ENCODE measurements at regions not wholly inside any gene's neighbourhood (a gene's known extent, or its start where the extent isn't known, plus 50 kb on each side); places are given as distances from the start of the nearest gene placed in this dataset.

- Histone ChIP-seq H3K27me3 (replicated peaks in 1 of 4; ENCODE audit: control insufficient read depth in 3 of 4, extremely low read depth in 1 of 4, insufficient read depth in 3 of 4, low read length in 3 of 4) (no peaks in the 10 kb centered on the region), H3K4me2 (ENCODE audit: insufficient read depth in 1 of 2, low read depth in 2 of 2, low read length in 2 of 2) (no peak overlapping the region), H4K5ac (ENCODE audit: insufficient read length, low read depth, low read length) (no peak overlapping the region), H2AFZ (ENCODE audit: low read length) (no peak overlapping the region), H3K18ac (ENCODE audit: extremely low read depth, low read length) (no peak overlapping the region), H3K14ac (ENCODE audit: insufficient read length) (no peak overlapping the region), H2BK15ac (ENCODE audit: low read length) (no peak overlapping the region), H2BK20ac (ENCODE audit: low read length) (no peak overlapping the region), H2AK5ac (ENCODE audit: low read depth, low read length) (no peak overlapping the region), H4K91ac (replicated peaks; ENCODE audit: insufficient read length, low read length) (no peak overlapping the region), H3K79me1 (ENCODE audit: low read depth, low read length) (no peaks in the 10 kb centered on the region), H2BK120ac (replicated peaks; ENCODE audit: low read depth, low read length) (no peak overlapping the region), H3K23me2 (ENCODE audit: low read depth, low read length) (no peaks in the 10 kb centered on the region), H3K27ac (ENCODE audit: low read depth, low read length) (no peak overlapping the region), H4K20me1 (replicated peaks in 1 of 2; ENCODE audit: control insufficient read depth in 1 of 2, insufficient read depth in 2 of 2, low read length in 2 of 2) (no peaks in the 10 kb centered on the region), H3K23ac (ENCODE audit: insufficient read length) (no peak overlapping the region), H3K9ac (replicated peaks in 1 of 4; ENCODE audit: extremely low read depth in 1 of 4, low read depth in 3 of 4, low read length in 3 of 4) (no peak overlapping the region), H3K36me3 (ENCODE audit: control insufficient read depth in 2 of 4, insufficient read depth in 4 of 4, low read length in 3 of 4) (no peaks in the 10 kb centered on the region), H3K4ac (replicated peaks; ENCODE audit: insufficient read length, low read depth, low read length) (no peak overlapping the region), H3K4me3 (ENCODE audit: extremely low read depth in 1 of 4, insufficient read depth in 2 of 4, low read depth in 3 of 4, low read length in 4 of 4) (no peak overlapping the region), H3K79me2 (ENCODE audit: control insufficient read depth in 1 of 2, insufficient read depth in 2 of 2, low read length in 2 of 2) (no peaks in the 10 kb centered on the region), H3K56ac (replicated peaks; ENCODE audit: insufficient read length, low read depth, low read length) (no peak overlapping the region), H4K8ac (ENCODE audit: extremely low read depth, insufficient read depth, low read length) (no peak overlapping the region), H3K4me1 (replicated peaks in 1 of 4; ENCODE audit: control insufficient read depth in 3 of 4, insufficient read depth in 4 of 4, low read length in 3 of 4) (no peaks in the 10 kb centered on the region), H3K9me3 (ENCODE audit: insufficient read depth in 2 of 2, low read depth in 1 of 2, low read length in 1 of 2) (no peaks in the 10 kb centered on the region), H2BK5ac (ENCODE audit: low read depth, low read length) (no peak overlapping the region), H2BK12ac (ENCODE audit: low read depth, low read length) (no peak overlapping the region)
- no peak for DNase-seq (ENCODE audit: low read depth in 1 of 2, low spot score in 2 of 2)
- ChIA-PET POLR2A (ENCODE audit: partially characterized antibody) (interaction anchor here (0.5 kb wide), 1 partner anchor 1818 kb away, joined by 4 read pairs; no protein-coding TSS in a partner anchor), CTCF (ENCODE audit: partially characterized antibody) (interaction anchor here (1.4 kb wide), 1 partner anchor 70 kb away, joined by 4 read pairs; no protein-coding TSS in a partner anchor)
- 95% methylated on average over 3 of the region's 3 CpGs; no CpG with 5 or more reads in 1 of the 2 experiments for WGBS, 2 experiments (ENCODE audit: extremely low coverage in 1 of 2, insufficient coverage in 1 of 2, insufficient read length in 1 of 2, insufficient replicate concordance in 2 of 2, low coverage in 1 of 2, low lambda C conversion rate in 2 of 2, missing lambda C conversion rate in 1 of 2)
- FAIRE-seq: no peak
- TF ChIP-seq TAF7 (optimal IDR thresholded peaks at IDR 0.05; ENCODE audit: borderline replicate concordance, low read depth, low read length): no peak
- TF ChIP-seq TCF12 (IDR thresholded peaks at IDR 0.05; ENCODE audit: low read depth, low read length): no peak
- TF ChIP-seq USF2 (IDR thresholded peaks at IDR 0.05; ENCODE audit: low read length): no peak
- TF ChIP-seq CTBP2 (IDR thresholded peaks at IDR 0.05; ENCODE audit: borderline replicate concordance, insufficient read depth, insufficient read length, low read length): no peak
- no peak for TF ChIP-seq MAX (IDR thresholded peaks at IDR 0.05)
- no peak for TF ChIP-seq NRF1 (IDR thresholded peaks at IDR 0.05; ENCODE audit: low read depth, low read length)
- no peak for TF ChIP-seq TEAD4 (IDR thresholded peaks at IDR 0.05; ENCODE audit: low read depth, low read length)
- no peak for TF ChIP-seq CEBPB (IDR thresholded peaks at IDR 0.05; ENCODE audit: low read depth, low read length)
- no peak for TF ChIP-seq GABPA (IDR thresholded peaks at IDR 0.05; ENCODE audit: borderline replicate concordance, insufficient read depth, low read length)
- no peak for TF ChIP-seq E2F6 (IDR thresholded peaks at IDR 0.05)
Measured at GRCh38 chr3:25103391-25103790, 324.7 kb upstream of the RARB start.

Data from H1 (cell line).